Muscle layer of colon (tissue), 2 donors: ENCODE measurements at regions not wholly inside any gene's neighbourhood (a gene's known extent, or its start where the extent isn't known, plus 50 kb on each side); places are given as distances from the start of the nearest gene placed in this dataset.

Source experiments
- H3K27ac ChIP-seq: one replicate; pipeline ENCODE4 v1.7.0; 2013; ENCODE audit warnings: low read depth, mild to moderate bottlenecking, low read length, moderate library complexity
- H3K27me3 ChIP-seq, 2 donors: one replicate each; pipeline ENCODE4 v1.7.0; 2013; ENCODE audit warnings: low read length in 2 of 2, mild to moderate bottlenecking in 2 of 2; ENCODE audit not compliant: insufficient read depth in 2 of 2, control insufficient read depth in 1 of 2
- H3K36me3 ChIP-seq: one replicate; pipeline ENCODE4 v1.7.0; 2013; ENCODE audit warnings: mild to moderate bottlenecking, low read length; ENCODE audit not compliant: insufficient read depth
- H3K4me1 ChIP-seq: one replicate; pipeline ENCODE4 v1.7.0; 2013; ENCODE audit warnings: mild to moderate bottlenecking, low read length; ENCODE audit not compliant: insufficient read depth
- H3K4me3 ChIP-seq, 2 donors: one replicate each; pipeline ENCODE4 v1.7.0; 2013; ENCODE audit warnings: low read length in 2 of 2, low read depth in 1 of 2, mild to moderate bottlenecking in 1 of 2, moderate library complexity in 1 of 2
- H3K9ac ChIP-seq: one replicate; pipeline ENCODE4 v1.7.0; 2013; ENCODE audit warnings: low read length
- H3K9me3 ChIP-seq: one replicate; pipeline ENCODE4 v1.7.0; 2013; ENCODE audit warnings: mild to moderate bottlenecking, low read length
- donor health status: abdominal sarcoma.
- donor health status: Adenocarcinoma of cecum.

GRCh38 chr16:72501739-72502593, 330.0 kb upstream of the PMFBP1 start:
- Histone ChIP-seq H3K27ac (no peak overlapping the region), H3K9me3 (no peaks in the 10 kb centered on the region), H3K9ac (no peak overlapping the region), H3K27me3 (no peaks in the 10 kb centered on the region), H3K4me3 (no peak overlapping the region), H3K4me1 (no peaks in the 10 kb centered on the region), H3K36me3 (no peaks in the 10 kb centered on the region)

- H3K4me3 ChIP-seq, result no peak overlapping the region
- H3K27me3 ChIP-seq, result no peaks in the 10 kb centered on the region
- H3K4me1 ChIP-seq, result no peaks in the 10 kb centered on the region
- H3K36me3 ChIP-seq, result no peaks in the 10 kb centered on the region
- no peak overlapping the region for H3K27ac ChIP-seq
- no peaks in the 10 kb centered on the region for H3K9me3 ChIP-seq
- no peak overlapping the region for H3K9ac ChIP-seq
Observed at GRCh38 chr16:72500545-72500944, 328.6 kb upstream of the PMFBP1 start.

- no peaks in the 10 kb centered on the region for H3K4me1 ChIP-seq
- H3K27me3 ChIP-seq, result no peaks in the 10 kb centered on the region
- H3K36me3 ChIP-seq, result no peaks in the 10 kb centered on the region
- no peak overlapping the region for H3K4me3 ChIP-seq
- H3K27ac ChIP-seq, result no peak overlapping the region
- no peak overlapping the region for H3K9ac ChIP-seq
- H3K9me3 ChIP-seq, result no peaks in the 10 kb centered on the region
Observed at GRCh38 chr16:72493716-72494415, 321.9 kb upstream of the PMFBP1 start.

GRCh38 chr16:72487283-72487682, 315.3 kb upstream of the PMFBP1 start:
- Histone ChIP-seq H3K9ac (no peak overlapping the region), H3K36me3 (no peaks in the 10 kb centered on the region), H3K4me1 (no peaks in the 10 kb centered on the region), H3K27me3 (no peaks in the 10 kb centered on the region), H3K27ac (no peak overlapping the region), H3K4me3 (no peak overlapping the region), H3K9me3 (no peaks in the 10 kb centered on the region)

- no peak overlapping the region for H3K27ac ChIP-seq
- no peak overlapping the region for H3K9ac ChIP-seq
- H3K9me3 ChIP-seq, result no peaks in the 10 kb centered on the region
- H3K4me1 ChIP-seq, result no peaks in the 10 kb centered on the region
- H3K27me3 ChIP-seq, result no peaks in the 10 kb centered on the region
- H3K36me3 ChIP-seq, result no peaks in the 10 kb centered on the region
- H3K4me3 ChIP-seq, result no peak overlapping the region
Observed at GRCh38 chr16:72482695-72483094, 310.7 kb upstream of the PMFBP1 start.

GRCh38 chr16:72481419-72481818, 309.5 kb upstream of the PMFBP1 start:
- Histone ChIP-seq H3K4me3 (no peak overlapping the region), H3K4me1 (no peaks in the 10 kb centered on the region), H3K36me3 (no peaks in the 10 kb centered on the region), H3K9me3 (no peaks in the 10 kb centered on the region), H3K27ac (no peak overlapping the region), H3K9ac (no peak overlapping the region), H3K27me3 (no peaks in the 10 kb centered on the region)

GRCh38 chr16:72480911-72481310, 309.0 kb upstream of the PMFBP1 start:
- Histone ChIP-seq H3K27me3 (no peaks in the 10 kb centered on the region), H3K36me3 (no peaks in the 10 kb centered on the region), H3K9me3 (no peaks in the 10 kb centered on the region), H3K27ac (no peak overlapping the region), H3K9ac (no peak overlapping the region), H3K4me1 (no peaks in the 10 kb centered on the region), H3K4me3 (no peak overlapping the region)

- H3K27me3 ChIP-seq, result no peaks in the 10 kb centered on the region
- no peaks in the 10 kb centered on the region for H3K4me1 ChIP-seq
- H3K9ac ChIP-seq, result no peak overlapping the region
- H3K27ac ChIP-seq, result no peak overlapping the region
- no peaks in the 10 kb centered on the region for H3K9me3 ChIP-seq
- no peak overlapping the region for H3K4me3 ChIP-seq
- H3K36me3 ChIP-seq, result no peaks in the 10 kb centered on the region
Observed at GRCh38 chr16:72475688-72476087, 303.7 kb upstream of the PMFBP1 start.

- Histone ChIP-seq H3K36me3 (no peaks in the 10 kb centered on the region), H3K9me3 (no peaks in the 10 kb centered on the region), H3K4me1 (no peaks in the 10 kb centered on the region), H3K9ac (no peak overlapping the region), H3K27ac (no peak overlapping the region), H3K4me3 (no peak overlapping the region), H3K27me3 (no peaks in the 10 kb centered on the region)
Observed at GRCh38 chr16:72474501-72475123, 302.7 kb upstream of the PMFBP1 start.

GRCh38 chr16:72473631-72474030, 301.7 kb upstream of the PMFBP1 start:
- Histone ChIP-seq H3K4me1 (no peaks in the 10 kb centered on the region), H3K9me3 (no peaks in the 10 kb centered on the region), H3K36me3 (no peaks in the 10 kb centered on the region), H3K27ac (no peak overlapping the region), H3K9ac (no peak overlapping the region), H3K27me3 (no peaks in the 10 kb centered on the region), H3K4me3 (no peak overlapping the region)

GRCh38 chr16:72471317-72471924, 299.5 kb upstream of the PMFBP1 start:
- Histone ChIP-seq H3K27me3 (no peaks in the 10 kb centered on the region), H3K4me3 (no peak overlapping the region), H3K9me3 (no peaks in the 10 kb centered on the region), H3K27ac (no peak overlapping the region), H3K9ac (no peak overlapping the region), H3K4me1 (no peaks in the 10 kb centered on the region), H3K36me3 (no peaks in the 10 kb centered on the region)
